NCI-H2227 (cell line): ENCODE measurements at regions not wholly inside any gene's neighbourhood (a gene's known extent, or its start where the extent isn't known, plus 50 kb on each side); places are given as distances from the start of the nearest gene placed in this dataset.
"Not testable (repeated sequence)": the region's sequence is repeated elsewhere in the genome, so short reads cannot be mapped to it uniquely, and the experiment has no call there.

Experiments
- DNase-seq: peaks from one replicate; lab custom pipeline; 2025; ENCODE audit not compliant: unreplicated experiment; lab: John Stamatoyannopoulos, UW

DNA sequence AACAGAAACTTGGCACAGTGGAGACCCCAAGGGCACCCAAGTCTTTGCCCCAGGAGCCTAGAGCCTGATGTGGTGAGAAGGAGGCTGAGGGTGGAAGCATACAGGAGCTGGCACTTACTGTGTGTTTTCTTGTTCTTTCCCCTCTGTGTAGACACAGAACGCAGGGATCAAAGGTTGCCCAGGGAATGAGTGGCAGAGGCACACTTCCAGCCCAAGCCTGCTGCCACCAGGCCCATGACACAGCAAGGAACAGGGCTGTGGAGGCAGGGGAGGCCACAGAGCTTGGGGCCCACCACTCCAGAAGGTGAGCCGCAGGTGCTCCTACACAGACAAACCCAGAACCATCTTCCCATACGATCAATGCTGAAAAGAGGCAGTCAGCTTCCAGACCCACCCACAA is 73.9 kb upstream of the S1PR3 start:
- no peak for DNase-seq

DNA sequence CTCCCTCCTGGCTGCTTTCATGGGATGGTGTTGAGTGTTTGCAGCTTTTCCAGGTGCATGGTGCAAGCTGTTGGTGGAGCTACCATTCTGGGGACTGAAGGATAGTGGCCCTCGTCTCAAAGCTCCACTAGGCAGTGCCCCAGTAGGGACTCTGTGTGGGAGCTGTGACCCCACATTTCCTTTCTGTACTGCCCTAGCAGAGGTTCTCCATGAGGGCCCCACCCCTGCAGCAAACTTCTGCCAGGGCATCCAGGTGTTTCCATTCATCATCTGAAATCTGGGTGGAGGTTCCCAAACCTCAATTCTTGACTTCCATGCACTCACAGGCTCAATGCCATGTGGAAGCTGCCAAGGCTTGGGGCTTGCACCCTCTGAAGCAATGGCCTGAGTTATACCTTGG is 72.7 kb upstream of the S1PR3 start:
- DNase-seq, result not testable (repeated sequence)

DNA sequence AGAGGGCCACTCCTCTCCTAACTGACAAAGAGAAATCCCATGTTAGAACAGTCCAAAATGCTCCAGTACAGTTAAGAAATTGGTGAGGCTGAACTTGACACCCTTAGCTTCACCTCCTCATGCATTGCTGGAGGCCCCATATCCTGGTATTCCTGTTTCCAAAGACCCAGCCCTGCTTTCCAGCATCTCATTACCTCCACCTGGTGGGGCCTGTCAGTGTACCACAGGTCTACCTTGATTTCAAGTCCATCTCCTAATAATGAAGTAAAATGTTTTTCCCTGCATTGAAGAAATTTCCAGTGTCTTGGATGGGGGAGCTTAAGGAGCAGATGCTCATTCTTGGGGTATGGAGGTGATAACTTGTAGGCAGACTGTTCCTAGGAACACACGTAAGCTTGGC is 70.6 kb upstream of the S1PR3 start:
- DNase-seq, result no peak

DNA sequence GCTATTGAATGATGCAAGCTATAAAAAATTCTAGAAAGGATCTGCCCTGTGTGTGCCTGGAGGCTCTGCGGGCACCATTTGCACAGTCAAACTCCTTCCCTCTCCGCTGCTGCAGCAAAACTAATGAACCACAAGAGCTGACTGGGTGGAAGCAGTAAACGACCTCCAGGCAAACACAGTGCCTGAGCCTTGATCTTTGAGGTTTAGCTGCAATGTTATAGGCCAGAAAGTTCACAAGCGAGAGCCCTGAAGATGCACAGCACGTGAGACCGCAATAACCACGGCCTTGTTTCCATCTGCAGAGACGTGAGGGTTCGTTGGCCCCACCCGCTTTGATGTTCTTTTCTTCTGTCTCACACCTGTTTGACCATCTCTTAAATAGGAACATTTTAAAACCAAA is 69.2 kb upstream of the S1PR3 start:
- no peak for DNase-seq

DNA sequence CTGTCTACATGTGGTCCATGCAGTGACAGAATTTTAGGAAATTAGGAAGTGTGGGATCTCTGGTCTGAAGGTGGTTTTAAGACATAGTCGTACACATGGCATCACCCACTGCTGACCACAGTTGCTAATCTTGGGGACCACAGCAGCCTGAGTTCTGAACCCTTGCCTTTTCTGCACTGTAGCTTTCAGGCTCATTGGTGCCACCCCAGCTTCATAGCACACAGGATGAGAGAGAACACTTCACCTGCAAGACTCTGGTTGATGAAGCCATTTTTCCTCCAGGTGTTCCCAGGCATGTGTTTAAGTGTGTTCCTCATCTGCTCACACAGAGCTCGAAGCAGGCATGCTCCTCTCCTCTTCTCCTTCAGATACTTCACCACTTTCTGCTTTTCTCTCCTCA is 68.2 kb upstream of the S1PR3 start:
- DNase-seq, result no peak

DNA sequence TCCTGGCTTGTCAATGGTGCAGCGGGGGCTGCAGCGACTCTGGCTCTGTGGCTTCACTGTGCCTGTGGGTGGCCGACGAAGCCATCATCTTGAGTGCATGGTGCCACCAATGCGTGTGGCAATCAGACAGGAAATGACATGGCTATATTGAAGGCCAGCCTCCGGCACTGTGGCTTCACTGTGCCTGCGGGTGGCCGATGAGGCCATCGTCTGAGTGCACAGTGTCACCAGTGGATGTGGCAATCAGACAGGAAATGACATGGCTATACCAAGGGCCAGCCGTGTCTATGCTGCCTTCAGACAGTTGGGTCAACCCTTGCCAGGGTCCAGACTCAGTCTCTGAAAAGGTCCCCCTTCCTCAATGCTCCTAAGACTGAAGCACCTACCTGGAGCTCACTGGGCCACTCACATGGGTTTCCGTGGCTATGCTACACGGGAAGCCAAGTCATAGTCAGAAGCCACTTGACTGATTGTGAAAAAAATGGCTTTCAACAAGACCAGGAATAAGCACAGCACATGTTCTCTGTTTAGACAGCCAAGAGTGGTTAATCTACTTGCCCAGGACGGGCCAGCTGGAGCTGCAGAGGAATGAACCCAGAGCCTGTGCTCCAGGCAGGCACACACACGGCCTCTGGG is 67.5 kb upstream of the S1PR3 start:
- DNase-seq, result no peak

DNA sequence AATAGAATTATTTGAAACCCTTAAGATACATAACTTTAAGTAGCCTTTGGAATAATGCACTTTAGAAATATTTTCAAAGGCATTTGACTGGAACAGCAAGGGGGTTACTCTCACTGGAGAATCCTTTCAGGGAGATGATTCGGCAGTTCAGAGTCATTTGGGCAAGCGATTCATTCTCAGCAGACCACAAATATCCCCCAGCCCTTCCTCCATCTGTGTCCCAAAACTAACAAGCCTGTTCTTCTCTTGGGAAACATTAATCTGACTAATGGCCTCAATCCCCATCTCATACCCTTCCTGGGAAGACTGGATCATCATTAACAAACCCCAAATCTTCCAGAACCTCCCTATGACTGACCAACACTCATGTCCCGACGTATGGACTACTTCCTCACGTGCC is 65.8 kb upstream of the S1PR3 start:
- DNase-seq, result no peak

DNA sequence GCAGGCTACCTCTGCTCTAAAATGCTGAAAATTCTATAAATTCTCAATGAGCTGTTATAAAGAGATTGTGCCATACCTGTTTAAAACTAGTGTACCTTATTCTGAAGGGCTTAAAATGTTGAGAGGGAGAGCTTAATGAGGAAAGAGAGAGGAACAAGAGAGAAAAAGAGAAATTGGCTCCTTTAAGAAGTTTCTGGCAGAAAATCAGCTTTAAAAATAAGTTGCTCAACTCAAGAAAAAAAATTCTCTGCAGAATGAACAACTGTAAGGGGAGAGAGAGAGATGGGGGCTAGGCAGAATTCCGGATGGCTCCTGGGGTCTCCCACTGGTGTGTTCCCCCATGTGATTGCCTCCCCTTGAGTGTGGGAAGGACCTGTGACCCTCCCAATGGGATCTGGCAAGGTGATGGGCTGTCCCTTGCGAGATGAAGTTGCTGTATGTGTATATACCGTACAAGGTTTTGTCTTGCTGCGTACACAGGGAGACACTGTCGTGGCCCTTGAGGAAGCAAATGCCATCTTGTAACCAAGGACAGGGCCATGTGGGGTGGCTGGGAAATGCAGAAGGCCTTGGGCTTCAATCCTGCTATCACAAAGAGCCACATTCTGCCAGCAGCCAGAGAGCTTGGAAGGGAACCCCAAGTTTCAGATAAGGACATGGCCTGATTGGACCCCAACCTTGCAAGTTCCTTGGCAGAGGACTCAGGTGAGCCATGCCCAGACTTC is 64.3 kb upstream of the S1PR3 start:
- no peak for DNase-seq

DNA sequence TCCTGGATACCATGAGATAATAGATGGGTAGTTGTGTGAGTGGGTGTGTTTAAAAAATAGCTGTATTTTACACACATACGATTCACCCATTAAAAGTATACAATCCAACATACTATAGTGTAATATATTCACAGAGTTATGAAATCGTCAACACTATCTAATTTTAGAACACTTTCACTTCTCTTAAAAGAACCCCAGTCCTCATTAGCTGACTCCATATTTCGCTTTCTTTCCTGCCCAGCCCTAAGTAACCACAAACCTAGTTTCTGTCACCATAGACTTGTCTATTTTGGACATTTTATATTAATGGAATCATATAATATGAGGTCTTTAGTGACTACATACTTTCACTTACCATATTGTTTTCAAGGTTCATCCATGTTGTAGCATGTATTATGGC is 63.8 kb upstream of the S1PR3 start:
- DNase-seq, result no peak

DNA sequence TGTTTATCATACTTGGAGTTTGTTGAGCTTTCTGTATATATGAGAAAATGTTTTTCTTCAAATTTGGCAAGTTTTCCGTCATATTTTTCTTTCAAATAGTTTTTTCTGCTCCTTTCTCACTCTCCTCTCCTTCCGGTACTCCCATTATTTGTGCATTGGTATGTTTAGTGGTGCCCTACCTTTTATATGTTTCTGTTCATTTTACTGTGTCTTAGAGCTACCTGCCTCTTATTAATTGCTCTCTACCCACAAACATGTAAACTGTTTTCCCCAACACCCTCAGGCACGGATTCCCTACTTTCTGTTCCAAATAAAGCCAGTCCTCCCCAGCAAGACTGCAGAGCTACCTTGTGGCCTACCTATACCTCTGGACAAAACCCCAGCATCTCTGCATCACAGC is 60.6 kb upstream of the S1PR3 start:
- DNase-seq, result no peak

DNA sequence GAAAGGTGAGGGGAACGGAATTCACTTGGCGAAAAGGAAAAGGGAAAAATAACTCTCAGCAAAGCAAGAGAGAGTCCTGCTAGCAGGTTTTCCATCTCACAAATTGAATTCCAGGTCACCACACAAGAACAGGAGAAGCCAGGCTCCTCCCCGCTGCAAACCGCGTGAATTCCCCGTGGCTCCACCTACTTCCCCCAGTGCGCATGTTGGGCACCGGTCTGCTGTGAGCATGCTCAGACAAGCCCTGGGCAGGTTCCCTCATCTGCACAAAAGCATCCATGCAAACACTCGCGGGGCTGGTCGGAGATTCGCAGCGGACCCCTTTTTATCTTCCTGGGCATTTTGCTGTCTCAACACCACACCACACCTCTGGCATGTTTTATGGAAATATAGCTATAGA is 58.5 kb upstream of the S1PR3 start:
- peak; percentile 64 for DNase-seq

DNA sequence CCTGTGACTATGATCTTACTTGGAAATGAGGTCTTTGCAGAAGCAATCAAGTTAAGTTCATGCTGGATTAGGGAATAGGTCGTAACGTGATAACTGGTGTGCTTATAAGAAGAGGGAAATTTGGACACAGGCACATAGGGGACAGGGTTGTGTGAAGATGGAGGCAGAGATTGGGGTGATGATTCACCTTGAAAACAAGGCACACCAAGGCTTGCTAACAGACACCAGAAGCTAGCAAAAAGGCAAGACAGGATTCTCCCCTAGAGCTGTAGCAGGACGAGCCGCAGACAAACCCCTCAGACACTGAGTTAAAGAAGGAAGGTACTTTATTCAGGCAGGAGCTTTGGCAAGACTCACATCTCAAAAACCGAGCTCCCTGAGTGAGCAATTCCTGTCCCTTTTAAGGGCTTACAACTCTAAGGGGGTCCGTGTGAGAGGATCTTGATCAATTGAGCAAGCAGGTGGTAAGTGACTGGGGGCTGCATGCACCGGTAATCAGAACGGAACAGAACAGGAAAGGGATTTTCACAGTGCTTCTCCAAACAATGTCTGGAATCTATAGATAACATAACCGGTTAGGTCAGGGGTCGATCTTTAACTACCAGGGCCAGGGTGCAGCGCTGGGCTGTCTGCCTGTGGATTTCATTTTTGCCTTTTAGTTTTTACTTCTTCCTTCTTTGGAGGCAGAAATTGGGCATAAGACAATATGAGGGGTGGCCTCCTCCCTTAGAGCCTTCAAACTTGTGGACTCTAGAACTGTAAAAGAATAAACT is 57.5 kb upstream of the S1PR3 start:
- DNase-seq, result no peak

DNA sequence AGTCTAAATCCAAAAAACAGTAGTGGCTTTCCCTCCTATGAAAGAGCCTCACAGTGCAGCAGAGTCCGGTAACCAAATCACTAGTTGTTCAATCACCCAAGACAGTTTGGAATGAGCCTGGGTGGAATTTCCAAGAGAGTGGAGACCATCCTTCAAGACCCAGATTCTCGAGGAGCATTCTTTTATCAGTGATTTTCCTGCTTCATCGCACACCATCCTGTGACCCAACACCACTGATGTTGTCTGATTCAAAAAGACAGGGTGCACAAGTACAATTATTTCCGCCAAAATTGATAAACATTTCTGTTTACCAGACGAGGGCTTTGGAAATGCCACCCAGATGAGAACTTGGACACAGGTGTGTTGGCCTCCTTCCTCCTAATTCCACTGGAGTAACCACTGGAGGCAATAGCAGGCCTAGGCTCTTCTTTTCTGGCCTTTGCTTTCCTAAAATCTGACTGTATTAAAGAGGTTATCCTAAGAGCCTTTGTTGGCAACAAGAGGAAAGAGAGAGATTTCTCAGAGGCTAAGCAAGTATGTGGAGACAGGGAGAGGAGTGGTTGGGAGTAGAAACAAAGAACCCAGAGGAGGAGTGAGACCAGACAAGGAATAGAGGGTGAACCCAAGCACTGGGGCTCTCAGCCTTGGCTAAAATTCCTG is 56.3 kb upstream of the S1PR3 start:
- DNase-seq, result no peak

DNA sequence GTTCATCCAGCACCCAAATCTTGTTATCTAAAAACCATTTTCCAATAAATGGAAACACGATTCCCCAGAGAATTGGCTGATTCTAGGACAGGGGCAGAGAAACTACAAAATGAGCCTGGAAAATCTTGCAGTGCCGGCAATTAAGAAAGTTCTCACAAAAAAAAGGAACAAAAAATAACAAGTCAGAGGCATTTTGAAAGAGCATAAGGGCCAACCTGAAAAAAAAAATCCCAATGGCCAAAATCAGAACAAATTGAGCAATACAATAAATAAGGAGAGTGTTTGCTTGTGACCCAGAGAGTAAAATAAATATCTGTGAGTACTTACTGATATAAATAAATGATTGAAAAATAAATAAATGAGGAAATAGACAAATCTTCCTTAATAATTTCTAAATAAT is 55.1 kb upstream of the S1PR3 start:
- DNase-seq, result no peak

DNA sequence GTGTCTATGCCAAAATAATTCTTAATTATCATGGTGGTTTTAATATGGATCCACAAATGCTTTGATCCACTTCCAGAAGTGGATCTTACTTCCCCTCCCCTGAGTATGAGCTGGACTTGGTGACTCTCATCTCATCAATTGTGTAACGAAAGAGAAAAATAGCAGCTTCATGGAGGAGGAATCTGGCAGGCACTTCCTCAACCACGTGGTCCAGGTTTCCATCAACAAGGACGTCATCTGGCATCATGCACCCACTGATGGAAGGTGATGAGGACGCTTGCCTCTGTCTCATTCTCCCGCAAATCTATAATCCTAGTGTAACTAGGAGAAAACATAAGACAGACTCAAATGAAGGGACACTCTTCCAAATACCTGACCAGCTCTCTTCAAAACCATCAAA is 54.6 kb upstream of the S1PR3 start:
- no peak for DNase-seq

DNA sequence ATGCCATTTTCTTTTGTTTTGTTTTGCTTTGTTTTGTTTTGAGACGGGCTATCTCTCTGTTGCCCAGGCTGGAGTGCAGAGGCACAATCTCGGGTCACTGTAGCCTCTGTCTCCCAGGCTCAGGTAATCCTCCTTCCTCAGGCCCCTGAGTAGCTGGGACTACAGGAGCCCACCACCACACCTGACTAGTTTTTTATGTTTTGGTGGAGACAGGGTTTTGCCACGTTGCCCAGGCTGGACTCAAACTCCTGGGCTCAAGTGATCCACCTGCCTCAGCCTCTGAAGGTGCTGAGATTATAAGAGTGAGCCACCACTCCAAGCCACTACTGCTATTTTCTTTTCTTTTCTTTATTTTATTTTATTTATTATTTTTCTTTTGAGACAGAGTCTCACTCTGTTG is 54.0 kb upstream of the S1PR3 start:
- DNase-seq, result no peak

DNA sequence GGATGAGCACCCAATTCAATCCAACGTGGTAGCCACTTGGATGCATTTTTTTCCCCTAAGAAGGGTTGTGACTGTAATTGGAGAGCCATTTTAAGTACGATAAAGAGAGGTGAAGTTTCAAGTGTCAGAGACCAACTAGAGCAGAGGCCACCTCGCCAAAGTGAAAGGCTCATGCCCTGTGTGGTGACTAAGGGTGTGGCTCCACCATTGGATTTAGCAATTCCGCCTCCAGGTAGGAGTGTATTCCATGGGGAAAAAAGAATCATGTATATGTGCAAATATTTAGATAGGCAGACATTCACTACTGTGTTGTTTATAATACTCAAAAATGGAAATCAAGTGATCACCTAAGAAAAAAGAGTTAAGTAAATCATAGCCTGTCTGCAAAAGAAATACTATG is 53.1 kb upstream of the S1PR3 start:
- no peak for DNase-seq
